Gastroesophageal sphincter (tissue), 4 donors: ENCODE measurements at regions not wholly inside any gene's neighbourhood (a gene's known extent, or its start where the extent isn't known, plus 50 kb on each side); places are given as distances from the start of the nearest gene placed in this dataset.

ENCODE experiments used
- ATAC-seq: fragments of 150-250 bp; one replicate; pipeline ENCODE4 v1.9.1; 2016; ENCODE audit warnings: mild to moderate bottlenecking, moderate library complexity
- H3K27ac ChIP-seq, 4 donors: fragments of 200-600 bp; sonication (generic) in 3 of 4; 1 replicate in 3 of 4; 2 replicates in 1 of 4; pipeline ENCODE4 v1.5.1; 2016 to 2019
- H3K27me3 ChIP-seq: fragments of 200-600 bp; sonication (generic); one replicate; pipeline ENCODE4 v1.5.1; 2019
- H3K36me3 ChIP-seq, 2 donors: fragments of 200-600 bp; sonication (generic); one replicate each; pipeline ENCODE4 v1.5.1; 2019; ENCODE audit warnings: control low read depth in 1 of 2
- H3K4me1 ChIP-seq, 3 donors: fragments of 200-600 bp; sonication (generic); 1 replicate in 2 of 3; 2 replicates in 1 of 3; pipeline ENCODE4 v1.5.1; 2016 to 2019; ENCODE audit warnings: control low read depth in 2 of 3
- H3K4me3 ChIP-seq, 2 donors: fragments of 200-600 bp; sonication (generic); one replicate each; pipeline ENCODE4 v1.5.1; 2019; ENCODE audit warnings: mild to moderate bottlenecking in 1 of 2, moderate library complexity in 1 of 2
- H3K9me3 ChIP-seq, 3 donors: fragments of 200-600 bp; sonication (generic); one replicate each; pipeline ENCODE4 v1.5.1; 2017 to 2019; ENCODE audit warnings: control low read depth in 2 of 3
- CTCF ChIP-seq, 4 experiments: fragments of 200-600 bp in 2 of 4; fragments of 450-650 bp in 2 of 4; sonication (generic) in 1 of 4; IDR thresholded peaks; one replicate each; pipeline ENCODE4 v1.5.1; 2017 to 2019; ENCODE audit warnings: antibody characterized with exemption in 4 of 4, mild to moderate bottlenecking in 2 of 4, moderate library complexity in 2 of 4
- EP300 ChIP-seq: sonication (generic); formaldehyde crosslinking; IDR thresholded peaks from one replicate; pipeline ENCODE4 v1.6.1; 2017; ENCODE audit warnings: antibody characterized with exemption, mild to moderate bottlenecking
- POLR2A ChIP-seq, 2 donors: fragments of 450-650 bp; IDR thresholded peaks; one replicate each; pipeline ENCODE4 v1.6.1; 2017; ENCODE audit warnings: antibody characterized with exemption in 2 of 2, mild to moderate bottlenecking in 2 of 2, moderate library complexity in 1 of 2
- POLR2AphosphoS5 ChIP-seq: sonication (generic); formaldehyde crosslinking; IDR thresholded peaks from one replicate; pipeline ENCODE4 v1.6.1; 2017; ENCODE audit warnings: antibody characterized with exemption
- WGBS, 2 donors: methylation state at CpG; one replicate each; pipeline ENCODE4 v1.1.5; 2018; ENCODE audit warnings: low coverage in 1 of 2; 5-methylcytosine and 5-hydroxymethylcytosine counted together

- H3K27ac ChIP-seq: no peak overlapping the region
- H3K27me3 ChIP-seq: no peaks in the 10 kb centered on the region
- H3K9me3 ChIP-seq: no peaks in the 10 kb centered on the region
- H3K36me3 ChIP-seq: no peaks in the 10 kb centered on the region
- TF ChIP-seq POLR2A (IDR thresholded peaks at IDR 0.05): no peak
- no peak for TF ChIP-seq POLR2AphosphoS5
- TF ChIP-seq EP300: no peak
- TF ChIP-seq CTCF (IDR thresholded peaks at IDR 0.05): no peak
- H3K4me1 ChIP-seq: no peaks in the 10 kb centered on the region
- H3K4me3 ChIP-seq: no peak overlapping the region
- ATAC-seq: no peak
Measured at GRCh38 chr3:68290333-68290732, 635.9 kb upstream of the SUCLG2 start.

GRCh38 chr3:68288085-68288484 is 633.7 kb upstream of the SUCLG2 start:
- WGBS, 2 donors: 40 to 83% methylated on average over 5 to 8 of the region's 8 CpGs
- ATAC-seq: no peak
- H3K4me3 ChIP-seq: no peak overlapping the region
- H3K27me3 ChIP-seq: no peaks in the 10 kb centered on the region
- H3K9me3 ChIP-seq: no peaks in the 10 kb centered on the region
- no peak overlapping the region for H3K27ac ChIP-seq
- H3K4me1 ChIP-seq: no peaks in the 10 kb centered on the region
- no peaks in the 10 kb centered on the region for H3K36me3 ChIP-seq
- TF ChIP-seq EP300: no peak
- no peak for TF ChIP-seq CTCF (IDR thresholded peaks at IDR 0.05)
- TF ChIP-seq POLR2A (IDR thresholded peaks at IDR 0.05): no peak
- TF ChIP-seq POLR2AphosphoS5: no peak

- no peak overlapping the region for H3K4me3 ChIP-seq
- H3K36me3 ChIP-seq: no peaks in the 10 kb centered on the region
- TF ChIP-seq POLR2A (IDR thresholded peaks at IDR 0.05) (no peak), POLR2AphosphoS5 (no peak), CTCF (IDR thresholded peaks at IDR 0.05) (no peak), EP300 (no peak)
- H3K27me3 ChIP-seq: no peaks in the 10 kb centered on the region
- H3K4me1 ChIP-seq: no peaks in the 10 kb centered on the region
- no peak overlapping the region for H3K27ac ChIP-seq
- no peak for ATAC-seq
- 45 to 54% methylated on average over 7 to 8 of the region's 8 CpGs for WGBS, 2 donors
- no peaks in the 10 kb centered on the region for H3K9me3 ChIP-seq
Measured at GRCh38 chr3:68287101-68287500, 632.7 kb upstream of the SUCLG2 start.

GRCh38 chr3:68274286-68274685 is 619.9 kb upstream of the SUCLG2 start:
- H3K36me3 ChIP-seq: no peaks in the 10 kb centered on the region
- no peaks in the 10 kb centered on the region for H3K4me1 ChIP-seq
- H3K9me3 ChIP-seq: no peaks in the 10 kb centered on the region
- TF ChIP-seq POLR2A (IDR thresholded peaks at IDR 0.05) (no peak), CTCF (IDR thresholded peaks at IDR 0.05) (no peak), POLR2AphosphoS5 (no peak), EP300 (no peak)
- 9 to 25% methylated on average over 1 of the region's 1 CpG for WGBS, 2 donors
- H3K27me3 ChIP-seq: no peaks in the 10 kb centered on the region
- H3K4me3 ChIP-seq: no peak overlapping the region
- H3K27ac ChIP-seq: no peak overlapping the region
- ATAC-seq: no peak

- 88 to 100% methylated on average over 1 of the region's 2 CpGs for WGBS, 2 donors
- Histone ChIP-seq H3K9me3 (no peaks in the 10 kb centered on the region), H3K27ac (no peak overlapping the region), H3K36me3 (no peaks in the 10 kb centered on the region), H3K4me1 (no peaks in the 10 kb centered on the region), H3K4me3 (no peak overlapping the region), H3K27me3 (no peaks in the 10 kb centered on the region)
- TF ChIP-seq EP300 (no peak), CTCF (IDR thresholded peaks at IDR 0.05) (no peak), POLR2A (IDR thresholded peaks at IDR 0.05) (no peak)
- no peak for ATAC-seq
Measured at GRCh38 chr3:68271145-68271544, 616.7 kb upstream of the SUCLG2 start.
